GM19328 (cell line): ENCODE measurements at regions not wholly inside any gene's neighbourhood (a gene's known extent, or its start where the extent isn't known, plus 50 kb on each side); places are given as distances from the start of the nearest gene placed in this dataset.
A peak's percentile ranks its signal among the peaks of the same experiment; 100 is the strongest.
"Not testable (repeated sequence)": the region's sequence is repeated elsewhere in the genome, so short reads cannot be mapped to it uniquely, and the experiment has no call there.

Experiments used
- ATAC-seq: cut with Tn5 transposase; IDR thresholded peaks from one replicate; pipeline ENCODE4 v1.9.1; 2021; ENCODE audit warnings: mild to moderate bottlenecking, moderate library complexity; ENCODE audit not compliant: unreplicated experiment

GRCh38 chr5:68691874-68692273, 401.9 kb upstream of the SLC30A5 start:
- not testable (repeated sequence) for ATAC-seq

GRCh38 chr5:68698025-68698940, 395.5 kb upstream of the SLC30A5 start:
- ATAC-seq: no peak

- ATAC-seq: no peak
These were observed 393.8 kb upstream of the SLC30A5 start for GRCh38 chr5:68699966-68700365.

- no peak for ATAC-seq
These were observed 386.2 kb upstream of the SLC30A5 start for GRCh38 chr5:68707575-68707974.

GRCh38 chr5:68708156-68708841, 385.5 kb upstream of the SLC30A5 start:
- no peak for ATAC-seq

- ATAC-seq: no peak
These were observed 385.0 kb upstream of the SLC30A5 start for GRCh38 chr5:68708842-68709170.

DNA sequence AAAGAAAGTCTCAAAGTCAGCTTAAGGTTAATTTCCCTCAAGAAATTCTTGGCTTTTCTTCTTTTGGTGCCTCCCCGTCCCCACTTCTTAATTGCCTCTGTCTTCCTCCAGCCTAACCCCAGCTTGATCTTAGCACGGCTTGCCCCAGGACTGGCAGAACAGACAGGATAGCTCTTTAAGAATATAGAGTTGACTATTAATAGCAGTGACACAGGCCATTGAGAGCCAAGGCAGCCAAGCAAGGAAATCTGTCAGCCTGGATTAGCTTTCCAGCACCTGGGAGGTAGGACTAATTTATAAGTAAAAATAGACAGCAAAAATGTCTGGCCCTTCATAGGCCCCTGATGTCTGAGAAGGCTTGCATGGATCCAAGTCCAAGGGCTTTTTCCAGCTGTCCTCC, 384.6 kb upstream of the SLC30A5 start:
- no peak for ATAC-seq

DNA sequence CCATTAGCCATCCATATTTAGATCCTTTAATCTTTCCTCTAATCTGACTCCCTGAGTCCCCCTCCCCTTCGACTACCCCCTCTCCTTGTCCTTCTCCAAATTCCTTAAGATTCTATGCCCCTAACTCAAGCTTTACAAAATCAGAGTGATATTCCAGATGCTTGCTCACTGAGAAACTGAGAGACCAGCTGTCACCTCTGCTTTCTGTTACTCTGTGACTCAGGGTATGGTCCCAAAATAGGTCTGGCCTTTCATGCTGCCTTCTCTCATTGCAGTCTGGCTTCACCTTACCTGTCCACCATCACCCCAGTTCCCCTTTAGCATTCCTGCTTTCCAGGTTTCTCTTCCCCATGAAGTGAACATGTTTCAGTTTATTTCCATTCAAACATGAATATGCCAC, 383.3 kb upstream of the SLC30A5 start:
- no peak for ATAC-seq

DNA sequence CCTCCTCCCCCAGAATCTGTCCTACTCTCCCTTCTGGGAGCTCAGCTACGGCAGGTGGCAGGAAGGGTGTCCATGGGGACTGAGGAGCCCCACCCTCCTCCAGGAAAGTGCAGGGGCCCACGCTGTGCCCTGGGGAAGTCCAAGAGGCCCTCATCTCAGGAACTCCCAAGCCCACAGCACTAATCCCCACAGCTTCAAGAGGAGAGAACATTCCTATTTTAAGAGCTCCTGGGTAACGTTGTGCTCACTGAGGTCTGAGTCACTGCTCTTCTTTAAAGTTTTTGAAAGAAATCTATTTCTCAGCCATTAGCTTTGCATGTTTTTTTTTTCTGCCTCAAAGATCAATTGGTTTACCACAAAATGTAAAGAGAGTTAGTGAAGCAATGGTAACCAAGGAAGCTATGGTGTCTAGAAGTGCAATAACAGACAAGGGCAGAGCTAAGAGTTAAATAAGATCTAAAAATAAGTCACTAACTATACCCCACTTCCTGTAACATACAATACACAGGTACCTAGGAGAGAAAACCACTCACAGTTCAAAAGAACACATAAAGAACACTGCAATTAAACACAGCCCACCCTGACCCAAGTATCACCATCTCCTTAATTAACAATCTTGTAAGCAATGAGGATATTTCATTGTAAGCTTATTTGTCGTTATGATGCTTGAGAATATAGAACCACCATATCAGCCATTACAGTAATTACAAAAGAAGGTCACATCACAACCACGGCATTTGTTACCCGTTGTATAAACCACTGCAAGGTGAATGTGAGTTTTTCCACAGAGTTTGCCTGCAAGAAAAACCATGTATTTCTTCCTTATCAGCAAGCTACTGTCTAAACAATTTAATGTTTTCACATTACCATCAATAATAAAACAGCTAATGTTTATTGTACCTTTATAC, 382.3 kb upstream of the SLC30A5 start:
- ATAC-seq: peak; percentile 95

- no peak for ATAC-seq
These were observed 379.0 kb upstream of the SLC30A5 start for GRCh38 chr5:68714810-68715209.

DNA sequence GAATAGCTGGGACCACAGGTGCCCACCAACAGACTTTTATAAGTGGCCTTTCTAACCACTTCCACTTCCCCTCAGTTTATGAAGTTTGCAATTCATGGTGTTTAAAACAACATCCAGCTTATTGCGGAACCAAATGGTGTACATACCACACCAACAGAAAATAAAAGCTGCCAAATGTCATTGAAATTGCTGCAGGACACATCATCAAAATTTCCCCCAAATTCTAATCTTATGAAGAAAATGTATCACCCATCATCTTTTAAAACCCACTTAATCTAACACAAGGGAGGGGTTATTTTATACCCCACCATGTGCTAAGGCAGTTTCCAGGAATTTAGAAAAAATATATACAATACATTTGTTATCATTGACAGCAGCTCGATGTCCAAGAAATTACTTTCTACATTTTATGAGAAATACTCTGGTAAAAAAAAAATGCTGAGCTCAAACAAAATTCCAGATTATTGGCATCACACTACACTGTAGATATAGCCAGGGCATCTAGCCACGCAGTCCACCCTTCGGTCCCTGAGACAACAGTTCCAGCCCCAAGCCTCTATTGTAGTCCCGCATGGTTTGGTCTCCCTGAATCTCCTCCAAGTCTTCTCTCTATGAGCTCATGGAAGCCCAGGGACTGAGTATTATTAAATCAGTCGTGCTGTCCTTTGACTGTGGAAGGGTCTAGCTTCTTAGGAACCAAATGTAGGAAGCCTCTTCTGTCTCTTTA, 372.8 kb upstream of the SLC30A5 start:
- no peak for ATAC-seq

- no peak for ATAC-seq
These were observed 371.5 kb upstream of the SLC30A5 start for GRCh38 chr5:68722357-68722756.

DNA sequence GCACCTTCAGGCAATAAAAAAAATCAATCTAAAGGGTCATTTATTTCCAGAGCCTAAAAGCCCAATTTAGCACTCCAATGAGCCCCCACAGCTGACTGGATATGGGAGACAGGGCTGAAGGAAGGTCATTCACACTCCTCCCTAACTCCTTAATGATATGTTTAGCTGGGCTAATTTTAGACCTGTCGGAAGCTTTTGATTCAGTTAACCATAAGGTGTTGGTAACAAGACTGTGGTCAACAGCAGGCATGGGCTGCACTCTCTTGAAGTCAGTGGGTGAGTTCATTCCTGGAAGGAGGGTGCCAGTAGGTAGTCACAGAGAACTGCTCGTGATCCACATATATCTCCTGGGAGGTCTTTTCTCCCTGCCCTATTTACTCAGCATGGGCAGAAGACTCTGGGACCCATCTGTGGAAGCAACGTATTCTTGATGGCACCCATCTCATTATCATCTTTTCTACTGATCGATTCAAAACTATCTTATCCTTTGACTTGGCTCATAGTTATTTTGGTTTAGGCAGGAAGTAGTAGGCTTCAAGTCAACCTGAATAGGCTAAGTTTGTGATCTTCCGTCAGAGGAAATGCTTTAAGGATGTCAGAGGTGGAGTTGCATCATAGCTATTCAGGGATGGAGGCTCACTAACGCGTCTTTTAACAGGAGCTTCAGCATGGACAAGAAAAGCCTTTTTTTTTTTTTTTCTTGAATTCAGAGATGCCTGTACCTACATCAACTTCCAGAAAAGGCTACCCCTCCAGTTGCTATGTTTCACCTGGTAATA, 367.7 kb upstream of the SLC30A5 start:
- no peak for ATAC-seq

GRCh38 chr5:68727931-68728330, 365.9 kb upstream of the SLC30A5 start:
- no peak for ATAC-seq

- no peak for ATAC-seq
These were observed 364.1 kb upstream of the SLC30A5 start for GRCh38 chr5:68729678-68730077.

DNA sequence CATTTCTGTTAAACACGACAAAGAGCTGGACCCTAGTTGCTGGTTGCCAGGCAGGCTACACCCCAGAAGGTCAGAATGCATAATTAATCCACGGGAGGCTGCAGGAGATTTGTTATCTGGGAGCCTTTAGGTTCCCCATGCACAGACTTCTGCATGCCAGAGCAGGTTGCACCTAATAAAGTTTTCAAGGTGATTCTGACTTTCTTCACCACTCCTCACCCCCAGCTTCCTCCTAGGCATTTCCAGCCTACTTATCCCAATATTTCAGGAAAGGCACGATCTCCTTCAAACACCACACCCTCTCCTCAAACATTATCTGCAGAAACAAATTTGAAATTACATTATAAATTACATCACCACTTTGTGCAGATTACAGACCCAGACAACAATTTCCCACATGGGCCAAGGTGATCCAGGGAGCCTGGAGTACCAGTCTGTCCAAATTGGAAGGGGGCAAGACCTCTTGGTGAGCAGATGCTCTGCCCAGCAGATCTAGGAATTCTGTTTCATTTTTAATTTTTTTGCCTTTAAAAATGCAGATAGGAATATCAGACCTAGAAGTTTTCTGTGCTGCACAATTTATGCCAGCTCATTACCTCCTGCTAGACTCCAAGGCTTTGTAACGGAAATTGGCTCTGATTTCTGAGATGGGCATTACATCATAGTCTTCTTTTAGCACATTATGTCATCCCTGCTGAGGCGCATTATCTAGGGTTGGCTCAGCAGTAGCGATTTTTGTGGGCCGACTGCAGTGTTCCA, 363.4 kb upstream of the SLC30A5 start:
- no peak for ATAC-seq

DNA sequence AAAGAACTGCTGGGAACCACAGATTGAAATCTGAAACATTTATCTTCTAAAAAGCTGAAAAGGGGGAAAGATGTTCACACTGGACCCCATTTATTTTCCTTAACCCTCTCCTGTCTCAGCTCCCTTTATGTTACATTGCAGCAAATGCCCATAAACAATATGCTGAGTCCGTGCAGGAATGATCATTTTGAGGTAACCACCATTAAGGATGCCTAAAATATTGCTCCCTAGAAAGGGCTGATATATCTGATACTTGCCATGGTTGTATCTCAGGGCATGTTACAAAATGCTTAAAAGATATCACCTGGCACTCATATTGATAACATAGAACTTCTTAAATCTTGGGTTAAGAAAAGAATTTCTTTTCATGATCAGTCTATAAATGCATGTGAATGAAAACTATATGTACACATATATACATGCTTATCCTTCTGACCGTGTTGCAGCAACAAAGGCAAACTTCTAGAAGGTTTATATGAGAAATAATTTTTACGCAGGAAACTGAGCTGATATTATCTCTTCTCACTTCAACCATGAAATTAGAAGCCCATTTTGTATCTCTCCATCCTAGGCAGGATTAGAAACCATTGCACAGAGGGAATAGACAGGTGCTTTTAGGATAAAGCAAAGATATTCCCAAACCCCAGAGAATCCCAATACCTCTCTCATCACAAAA, 362.7 kb upstream of the SLC30A5 start:
- ATAC-seq: no peak

- no peak for ATAC-seq
These were observed 361.6 kb upstream of the SLC30A5 start for GRCh38 chr5:68732251-68732650.

GRCh38 chr5:68734781-68735180, 359.0 kb upstream of the SLC30A5 start:
- no peak for ATAC-seq
